Endodermal cell (in vitro differentiated cells): ENCODE measurements at regions not wholly inside any gene's neighbourhood (a gene's known extent, or its start where the extent isn't known, plus 50 kb on each side); places are given as distances from the start of the nearest gene placed in this dataset.

ENCODE experiments used
- DNase-seq: peaks from one replicate; pipeline ENCODE4 v3.0.0-alpha.2; 2017
- H3K27ac ChIP-seq: 2 replicates; pipeline ENCODE4 v1.5.1; 2013; ENCODE audit warnings: mild to moderate bottlenecking, low read depth, low read length, moderate library complexity
- H3K27me3 ChIP-seq: 2 replicates; pipeline ENCODE4 v1.6.1; 2013; ENCODE audit warnings: mild to moderate bottlenecking, low read length, moderate library complexity; ENCODE audit not compliant: insufficient read depth, control insufficient read depth, poor library complexity, severe bottlenecking
- H3K36me3 ChIP-seq: 2 replicates; pipeline ENCODE4 v1.7.0; 2013; ENCODE audit warnings: mild to moderate bottlenecking, low read length, moderate library complexity; ENCODE audit not compliant: control insufficient read depth, insufficient read depth
- H3K4me1 ChIP-seq: one replicate; pipeline ENCODE4 v1.7.0; 2013; ENCODE audit warnings: low read length; ENCODE audit not compliant: control insufficient read depth, insufficient read depth
- H3K4me3 ChIP-seq: 2 replicates; pipeline ENCODE4 v1.5.1; 2013; ENCODE audit warnings: mild to moderate bottlenecking, low read length, moderate library complexity
- H3K9ac ChIP-seq: 2 replicates; pipeline ENCODE4 v1.6.1; 2013; ENCODE audit warnings: mild to moderate bottlenecking, low read length, moderate library complexity; ENCODE audit not compliant: poor library complexity, severe bottlenecking; ENCODE audit errors: extremely low read depth
- H3K9me3 ChIP-seq: 2 replicates; pipeline ENCODE4 v1.6.1; 2013; ENCODE audit warnings: mild to moderate bottlenecking, low read length, moderate library complexity; ENCODE audit not compliant: control insufficient read depth
- H3K27ac Mint-ChIP-seq: 2 replicates; pipeline ENCODE4 v1.8.0; 2020; ENCODE audit warnings: mixed read lengths
- H3K27me3 Mint-ChIP-seq: 2 replicates; pipeline ENCODE4 v1.8.0; 2021; ENCODE audit warnings: mild to moderate bottlenecking, mixed read lengths; ENCODE audit not compliant: insufficient read depth
- H3K36me3 Mint-ChIP-seq: 2 replicates; pipeline ENCODE4 v1.8.0; 2020; ENCODE audit warnings: low read depth, mixed read lengths
- H3K4me1 Mint-ChIP-seq: 2 replicates; pipeline ENCODE4 v1.8.0; 2020; ENCODE audit warnings: mixed read lengths
- H3K4me3 Mint-ChIP-seq: 2 replicates; pipeline ENCODE4 v1.8.0; 2020; ENCODE audit warnings: mild to moderate bottlenecking, moderate library complexity, mixed read lengths
- H3K9me3 Mint-ChIP-seq: 2 replicates; pipeline ENCODE4 v1.8.0; 2020; ENCODE audit warnings: mild to moderate bottlenecking, mixed read lengths
- WGBS, 2 experiments: methylation state at CpG; one replicate each; pipeline versions ENCODE4 v1.1.5 to v1.1.7; 2013; ENCODE audit warnings: missing lambda C conversion rate in 2 of 2, mixed read lengths in 1 of 2; ENCODE audit not compliant: insufficient coverage in 1 of 2, insufficient read length in 1 of 2; 5-methylcytosine and 5-hydroxymethylcytosine counted together
- TF ChIP-seq, protein P1 (sequence below): fragments of 200-600 bp; sonication (generic); conservative IDR thresholded peaks from 2 replicates; pipeline ENCODE4 v1.5.0; 2021; ENCODE audit warnings: antibody characterized with exemption, mild to moderate bottlenecking

- no peak for DNase-seq
- no peaks in the 10 kb centered on the region for H3K4me1 Mint-ChIP-seq
- H3K9ac ChIP-seq: no peak overlapping the region
- H3K4me3 ChIP-seq: no peak overlapping the region
- H3K27ac ChIP-seq: no peak overlapping the region
- WGBS, 2 experiments: 75 to 100% methylated on average over 1 to 2 of the region's 2 CpGs
- peaks cover 25% of the 10 kb centered on the region for H3K9me3 ChIP-seq
- H3K27ac Mint-ChIP-seq: no peak overlapping the region
- no peaks in the 10 kb centered on the region for H3K36me3 ChIP-seq
- no peak overlapping the region for H3K4me3 Mint-ChIP-seq
- no peaks in the 10 kb centered on the region for H3K27me3 ChIP-seq
- no peaks in the 10 kb centered on the region for H3K36me3 Mint-ChIP-seq
- TF ChIP-seq, protein P1, sequence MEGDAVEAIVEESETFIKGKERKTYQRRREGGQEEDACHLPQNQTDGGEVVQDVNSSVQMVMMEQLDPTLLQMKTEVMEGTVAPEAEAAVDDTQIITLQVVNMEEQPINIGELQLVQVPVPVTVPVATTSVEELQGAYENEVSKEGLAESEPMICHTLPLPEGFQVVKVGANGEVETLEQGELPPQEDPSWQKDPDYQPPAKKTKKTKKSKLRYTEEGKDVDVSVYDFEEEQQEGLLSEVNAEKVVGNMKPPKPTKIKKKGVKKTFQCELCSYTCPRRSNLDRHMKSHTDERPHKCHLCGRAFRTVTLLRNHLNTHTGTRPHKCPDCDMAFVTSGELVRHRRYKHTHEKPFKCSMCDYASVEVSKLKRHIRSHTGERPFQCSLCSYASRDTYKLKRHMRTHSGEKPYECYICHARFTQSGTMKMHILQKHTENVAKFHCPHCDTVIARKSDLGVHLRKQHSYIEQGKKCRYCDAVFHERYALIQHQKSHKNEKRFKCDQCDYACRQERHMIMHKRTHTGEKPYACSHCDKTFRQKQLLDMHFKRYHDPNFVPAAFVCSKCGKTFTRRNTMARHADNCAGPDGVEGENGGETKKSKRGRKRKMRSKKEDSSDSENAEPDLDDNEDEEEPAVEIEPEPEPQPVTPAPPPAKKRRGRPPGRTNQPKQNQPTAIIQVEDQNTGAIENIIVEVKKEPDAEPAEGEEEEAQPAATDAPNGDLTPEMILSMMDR: no peak
- H3K4me1 ChIP-seq: no peaks in the 10 kb centered on the region
- no peaks in the 10 kb centered on the region for H3K27me3 Mint-ChIP-seq
- peaks cover 26% of the 10 kb centered on the region for H3K9me3 Mint-ChIP-seq
Observed at GRCh38 chr13:61700620-61701019, 285.0 kb upstream of the PCDH20 start.

DNA sequence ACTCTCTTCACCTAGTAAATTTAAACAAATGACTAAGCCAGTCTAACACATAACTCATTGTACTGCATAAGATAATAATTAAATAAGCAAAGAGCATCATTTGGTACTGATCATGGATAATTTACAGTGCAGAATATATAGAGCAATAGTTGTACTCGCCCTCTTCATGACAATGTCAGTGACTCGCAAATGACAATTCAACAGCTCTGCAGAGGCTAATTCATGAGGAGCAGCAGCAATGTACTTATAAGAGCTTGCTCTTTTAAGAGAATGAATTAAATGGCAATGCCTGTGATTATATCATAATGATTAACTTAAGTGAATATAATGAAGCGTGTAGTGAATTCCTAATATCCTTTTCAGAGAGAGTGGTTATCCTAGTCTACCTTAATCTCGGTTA is 284.5 kb upstream of the PCDH20 start:
- no peaks in the 10 kb centered on the region for H3K4me1 ChIP-seq
- TF ChIP-seq, protein P1: no peak
- H3K27me3 ChIP-seq: no peaks in the 10 kb centered on the region
- no peaks in the 10 kb centered on the region for H3K36me3 ChIP-seq
- H3K36me3 Mint-ChIP-seq: no peaks in the 10 kb centered on the region
- H3K27me3 Mint-ChIP-seq: no peaks in the 10 kb centered on the region
- peaks cover 26% of the 10 kb centered on the region for H3K9me3 Mint-ChIP-seq
- H3K4me3 ChIP-seq: no peak overlapping the region
- no peak overlapping the region for H3K27ac Mint-ChIP-seq
- H3K9me3 ChIP-seq: peaks cover 25% of the 10 kb centered on the region
- H3K9ac ChIP-seq: no peak overlapping the region
- H3K4me3 Mint-ChIP-seq: no peak overlapping the region
- no peak overlapping the region for H3K27ac ChIP-seq
- no peaks in the 10 kb centered on the region for H3K4me1 Mint-ChIP-seq
- 94 to 100% methylated on average over 4 of the region's 4 CpGs for WGBS, 2 experiments
- no peak for DNase-seq

DNA sequence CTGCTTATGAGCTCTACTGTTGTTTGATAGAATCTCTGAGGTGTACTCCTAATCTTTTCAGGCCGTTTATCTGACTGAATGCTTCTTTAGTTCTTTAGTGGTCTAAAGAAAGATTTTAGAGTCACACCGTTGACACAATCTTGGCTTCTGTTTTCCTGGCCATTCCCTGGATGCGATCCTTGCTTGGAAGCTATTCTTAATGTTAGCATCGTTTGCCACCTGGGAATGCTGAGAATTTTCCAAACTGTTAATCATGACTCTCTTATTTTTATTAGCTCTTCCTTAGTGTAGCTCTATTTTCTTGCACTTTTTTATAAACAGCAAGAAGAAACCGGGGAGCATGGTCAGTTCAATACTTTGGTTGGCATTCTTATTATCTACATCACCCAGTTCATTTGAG is 281.0 kb upstream of the PCDH20 start:
- H3K36me3 Mint-ChIP-seq: no peaks in the 10 kb centered on the region
- H3K27me3 Mint-ChIP-seq: no peaks in the 10 kb centered on the region
- Histone ChIP-seq H3K9ac (no peak overlapping the region), H3K27me3 (no peaks in the 10 kb centered on the region), H3K9me3 (no peaks in the 10 kb centered on the region), H3K27ac (no peak overlapping the region), H3K4me1 (no peaks in the 10 kb centered on the region), H3K36me3 (no peaks in the 10 kb centered on the region), H3K4me3 (no peak overlapping the region)
- WGBS, 2 experiments: 86 to 94% methylated on average over 3 to 5 of the region's 5 CpGs
- no peak overlapping the region for H3K27ac Mint-ChIP-seq
- no peaks in the 10 kb centered on the region for H3K9me3 Mint-ChIP-seq
- no peaks in the 10 kb centered on the region for H3K4me1 Mint-ChIP-seq
- TF ChIP-seq, protein P1: no peak
- H3K4me3 Mint-ChIP-seq: no peak overlapping the region
- no peak for DNase-seq
